Upper lobe of left lung (tissue), 4 donors: ENCODE measurements at regions not wholly inside any gene's neighbourhood (a gene's known extent, or its start where the extent isn't known, plus 50 kb on each side); places are given as distances from the start of the nearest gene placed in this dataset.

Source experiments
- POLR2A ChIP-seq, 4 donors: fragments of 450-650 bp; IDR thresholded peaks; one replicate each; pipeline ENCODE4 v1.5.1; 2016 to 2017; ENCODE audit warnings: antibody characterized with exemption in 4 of 4, mild to moderate bottlenecking in 2 of 4
- TF ChIP-seq, protein P1 (sequence below), 6 experiments: fragments of 450-650 bp in 4 of 6; fragments of 200-600 bp in 2 of 6; sonication (generic) in 2 of 6; IDR thresholded peaks; one replicate each; pipeline ENCODE4 v1.5.1; 2016 to 2019; ENCODE audit warnings: antibody characterized with exemption in 6 of 6

DNA sequence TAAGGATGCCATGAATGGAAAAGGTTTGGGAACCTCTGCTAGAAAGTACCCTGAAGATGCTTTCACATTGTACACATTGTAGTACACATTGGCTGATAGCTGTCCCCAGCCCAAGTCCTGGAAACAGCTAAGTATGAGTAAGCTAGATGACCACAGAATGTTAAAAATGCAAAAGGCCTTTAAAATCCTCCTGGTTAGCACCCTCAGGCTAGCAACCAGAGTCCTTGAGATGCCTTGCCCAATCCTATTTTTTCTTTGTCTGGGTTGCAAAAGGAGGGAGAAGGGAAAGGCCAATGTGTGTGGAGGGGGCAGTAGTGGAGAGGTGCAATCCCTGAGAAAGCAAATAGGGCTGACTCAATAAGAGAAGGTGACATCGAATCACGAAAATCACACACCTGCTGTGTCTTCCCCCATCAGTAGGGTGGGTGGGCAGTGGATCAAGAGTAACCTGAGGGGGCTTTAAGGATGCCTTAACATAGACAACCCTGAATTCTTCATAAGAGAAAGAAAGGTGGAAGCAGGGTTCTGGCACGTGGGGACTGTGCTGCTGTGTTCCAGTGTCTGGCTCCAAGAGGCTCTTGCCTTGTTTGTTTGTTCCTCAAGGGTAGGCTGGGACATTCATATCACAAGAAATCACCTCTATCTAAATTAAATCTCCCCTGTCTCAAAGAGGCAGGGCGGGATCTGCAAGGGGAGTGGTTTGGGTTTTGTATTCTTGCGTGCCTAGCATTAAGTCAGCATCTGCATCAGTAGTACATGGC, 266.2 kb upstream of the PLXNA2 start:
- no peak for TF ChIP-seq POLR2A (IDR thresholded peaks at IDR 0.05)
- TF ChIP-seq, protein P1, sequence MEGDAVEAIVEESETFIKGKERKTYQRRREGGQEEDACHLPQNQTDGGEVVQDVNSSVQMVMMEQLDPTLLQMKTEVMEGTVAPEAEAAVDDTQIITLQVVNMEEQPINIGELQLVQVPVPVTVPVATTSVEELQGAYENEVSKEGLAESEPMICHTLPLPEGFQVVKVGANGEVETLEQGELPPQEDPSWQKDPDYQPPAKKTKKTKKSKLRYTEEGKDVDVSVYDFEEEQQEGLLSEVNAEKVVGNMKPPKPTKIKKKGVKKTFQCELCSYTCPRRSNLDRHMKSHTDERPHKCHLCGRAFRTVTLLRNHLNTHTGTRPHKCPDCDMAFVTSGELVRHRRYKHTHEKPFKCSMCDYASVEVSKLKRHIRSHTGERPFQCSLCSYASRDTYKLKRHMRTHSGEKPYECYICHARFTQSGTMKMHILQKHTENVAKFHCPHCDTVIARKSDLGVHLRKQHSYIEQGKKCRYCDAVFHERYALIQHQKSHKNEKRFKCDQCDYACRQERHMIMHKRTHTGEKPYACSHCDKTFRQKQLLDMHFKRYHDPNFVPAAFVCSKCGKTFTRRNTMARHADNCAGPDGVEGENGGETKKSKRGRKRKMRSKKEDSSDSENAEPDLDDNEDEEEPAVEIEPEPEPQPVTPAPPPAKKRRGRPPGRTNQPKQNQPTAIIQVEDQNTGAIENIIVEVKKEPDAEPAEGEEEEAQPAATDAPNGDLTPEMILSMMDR (IDR thresholded peaks at IDR 0.05), result no peak
